ENCODE measurements at regions not wholly inside any gene's neighbourhood (a gene's known extent, or its start where the extent isn't known, plus 50 kb on each side); places are given as distances from the start of the nearest gene placed in this dataset.

DNA sequence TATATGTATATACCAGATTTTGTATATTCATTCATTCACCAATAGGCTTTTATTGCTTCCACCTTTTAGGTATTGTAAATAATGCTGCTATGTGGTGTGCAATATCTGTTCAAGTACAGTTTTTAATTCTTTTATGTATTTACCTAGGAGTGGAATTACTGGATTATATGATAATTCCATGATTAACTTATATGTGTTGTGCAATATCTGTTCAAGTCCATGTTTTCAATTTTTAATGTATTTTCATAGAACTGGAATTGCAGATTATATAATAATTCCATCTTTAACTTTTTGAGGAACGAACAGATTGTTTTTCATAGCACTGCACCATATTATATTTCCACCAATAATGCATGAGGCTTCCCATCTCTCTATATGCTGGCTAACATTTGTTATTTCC is 50.6 kb upstream of the L3MBTL4 start:
- no peak for FAIRE-seq

DNA sequence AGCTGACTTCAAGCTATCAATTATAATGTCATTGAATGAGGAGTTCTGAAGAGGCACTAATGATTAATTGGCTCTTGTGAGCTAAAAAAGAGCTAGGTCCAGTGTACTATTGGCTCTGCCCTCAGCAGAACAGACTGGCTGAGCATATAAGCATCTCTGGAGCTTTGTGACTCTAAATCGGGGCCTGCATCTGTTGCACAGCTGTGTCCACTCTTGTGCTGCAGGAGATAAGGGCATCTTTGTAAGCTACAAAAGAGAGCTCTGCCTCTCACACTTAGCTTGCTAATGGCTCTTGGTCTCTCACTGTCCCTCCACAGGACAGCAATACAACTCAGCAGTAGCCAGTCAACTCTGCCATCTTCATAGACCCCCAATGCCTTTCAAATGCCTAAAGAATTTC is 61.5 kb upstream of the L3MBTL4 start:
- FAIRE-seq, result no peak

GRCh38 chr18:6476880-6477279 is 62.2 kb upstream of the L3MBTL4 start:
- FAIRE-seq, result no peak

- FAIRE-seq, result no peak
Observed at GRCh38 chr18:6478121-6478520, 63.4 kb upstream of the L3MBTL4 start.

- no peak for FAIRE-seq
Observed at GRCh38 chr18:6479699-6480098, 65.0 kb upstream of the L3MBTL4 start.

DNA sequence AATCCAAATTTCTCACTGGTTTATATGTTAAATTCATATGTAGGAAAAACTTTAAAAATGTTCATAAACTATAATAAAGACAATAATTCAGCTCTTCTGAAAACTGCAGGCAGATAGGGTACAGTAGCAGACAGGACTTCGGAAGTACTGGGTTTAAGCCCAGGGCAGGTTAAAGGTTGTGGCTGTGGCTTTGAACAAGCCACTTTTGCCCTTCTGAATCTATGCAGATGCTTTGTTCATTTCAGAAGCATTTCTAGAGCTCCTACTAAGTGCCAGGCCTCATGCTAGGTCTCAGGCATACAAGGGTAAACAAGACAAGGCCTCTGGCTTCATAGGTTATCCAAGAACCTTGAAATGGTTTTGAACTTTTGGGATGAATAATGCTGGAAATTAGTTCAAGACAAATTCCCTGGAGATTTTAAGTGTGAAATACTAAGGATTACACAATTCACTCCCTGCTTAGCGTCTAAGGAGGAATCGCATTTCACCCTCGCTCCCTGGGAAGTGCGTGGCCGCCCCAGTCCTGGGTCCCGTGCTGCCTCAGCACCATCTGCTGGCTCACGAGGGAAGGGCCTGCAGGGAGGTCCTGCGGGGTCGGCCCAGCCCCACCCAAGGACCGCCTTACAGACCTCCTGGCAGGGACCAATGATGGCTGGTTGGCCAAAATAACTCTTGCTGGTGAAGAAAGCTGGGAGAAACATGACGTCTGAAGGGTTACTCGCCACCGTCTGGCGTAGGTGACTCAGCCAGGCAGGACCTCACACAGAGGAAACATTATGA is 67.7 kb upstream of the L3MBTL4 start:
- peak; percentile 59 for FAIRE-seq

- FAIRE-seq, result no peak
Observed at GRCh38 chr18:6484659-6485058, 69.9 kb upstream of the L3MBTL4 start.

DNA sequence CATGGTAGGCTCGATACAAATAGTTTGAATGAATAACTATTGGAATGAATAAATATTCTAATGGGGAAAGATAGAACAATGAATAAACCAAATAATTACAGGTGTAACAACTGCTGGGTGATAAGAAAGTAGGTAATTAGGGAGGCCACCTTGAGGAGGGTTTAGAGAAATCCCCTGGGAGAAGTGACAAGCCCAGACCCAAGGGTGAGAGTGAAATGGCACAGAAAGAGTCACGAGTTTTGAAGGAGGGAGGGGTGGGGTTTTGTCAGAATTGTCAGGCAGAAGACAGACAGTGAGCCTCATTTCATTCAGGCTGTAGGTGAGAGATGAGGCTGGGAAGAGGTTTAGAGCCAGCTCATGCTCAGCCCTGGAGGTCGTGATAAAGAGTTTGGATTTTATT is 71.6 kb upstream of the L3MBTL4 start:
- no peak for FAIRE-seq

DNA sequence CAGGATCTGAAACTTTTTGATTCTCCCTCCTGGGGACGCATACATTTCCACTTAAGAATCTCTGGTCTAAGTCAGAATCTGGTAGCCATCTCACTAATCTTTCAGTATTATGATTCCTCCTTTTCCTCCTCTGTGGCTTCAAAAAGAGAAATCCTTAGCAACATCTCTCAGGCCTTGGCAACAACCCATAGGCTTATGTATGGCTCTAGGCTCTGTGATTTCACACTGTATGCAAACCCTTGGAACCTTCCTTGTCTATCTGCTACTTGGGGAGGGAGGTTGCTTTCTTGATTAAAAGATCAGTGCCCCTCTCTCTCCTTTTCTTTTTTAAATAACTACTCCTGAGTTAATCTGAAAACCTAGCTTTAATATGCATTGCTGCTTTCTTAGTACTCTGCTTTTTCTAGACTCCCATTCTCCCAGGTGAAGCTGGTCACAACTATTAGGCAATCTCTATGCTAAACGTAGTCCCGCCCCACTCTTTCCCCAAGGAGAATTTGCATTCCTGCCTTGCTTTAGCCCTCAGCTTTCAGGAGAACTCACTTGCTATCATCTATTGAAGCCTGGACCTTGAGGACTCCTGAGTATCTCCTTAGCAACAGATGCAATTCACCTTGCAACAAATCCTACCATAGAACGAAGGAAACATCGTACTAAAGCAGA is 72.2 kb upstream of the L3MBTL4 start:
- no peak for FAIRE-seq

GRCh38 chr18:6487968-6488367 is 73.3 kb upstream of the L3MBTL4 start:
- FAIRE-seq, result no peak

GRCh38 chr18:6488956-6489355 is 74.2 kb upstream of the L3MBTL4 start:
- FAIRE-seq, result no peak

GRCh38 chr18:6489977-6490376 is 75.3 kb upstream of the L3MBTL4 start:
- FAIRE-seq, result no peak

DNA sequence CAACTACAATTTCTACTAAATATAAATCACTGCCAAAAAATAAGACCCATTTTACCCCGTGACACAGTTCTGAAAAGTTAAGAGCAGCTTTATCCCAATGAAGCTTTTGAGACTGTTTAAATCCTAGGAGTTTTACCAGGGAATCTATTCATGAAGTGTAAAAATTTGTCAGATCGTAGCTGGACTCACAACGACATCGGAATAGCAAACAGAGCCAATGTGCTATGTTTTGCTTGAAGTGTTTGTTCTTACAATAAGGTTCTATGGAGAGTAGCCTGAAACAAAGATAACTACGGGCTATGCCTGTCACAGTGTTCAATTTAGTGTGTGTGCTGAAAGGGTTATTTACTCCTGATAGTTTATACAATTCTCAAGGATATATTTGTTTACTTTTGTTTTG is 78.5 kb upstream of the L3MBTL4 start:
- no peak for FAIRE-seq

DNA sequence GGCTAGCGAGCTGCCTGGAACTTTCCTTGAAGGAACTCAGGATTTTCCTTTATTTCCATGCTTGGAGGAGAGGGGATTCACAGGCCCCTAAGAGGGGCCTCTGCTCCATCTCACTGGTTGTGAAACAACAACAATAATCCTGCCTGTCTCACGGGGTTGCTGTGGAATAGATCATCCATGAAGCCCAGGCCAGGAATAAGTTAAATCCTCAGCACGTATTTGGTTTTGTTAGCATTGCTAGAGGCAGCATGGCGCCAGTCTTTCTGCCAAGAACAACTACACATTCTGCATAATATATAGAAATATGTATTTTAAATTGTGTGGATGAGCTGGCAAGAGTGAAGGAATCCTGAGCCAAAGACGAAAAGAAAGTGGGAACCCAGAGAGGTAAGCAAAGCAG is 80.8 kb upstream of the L3MBTL4 start:
- FAIRE-seq, result no peak

DNA sequence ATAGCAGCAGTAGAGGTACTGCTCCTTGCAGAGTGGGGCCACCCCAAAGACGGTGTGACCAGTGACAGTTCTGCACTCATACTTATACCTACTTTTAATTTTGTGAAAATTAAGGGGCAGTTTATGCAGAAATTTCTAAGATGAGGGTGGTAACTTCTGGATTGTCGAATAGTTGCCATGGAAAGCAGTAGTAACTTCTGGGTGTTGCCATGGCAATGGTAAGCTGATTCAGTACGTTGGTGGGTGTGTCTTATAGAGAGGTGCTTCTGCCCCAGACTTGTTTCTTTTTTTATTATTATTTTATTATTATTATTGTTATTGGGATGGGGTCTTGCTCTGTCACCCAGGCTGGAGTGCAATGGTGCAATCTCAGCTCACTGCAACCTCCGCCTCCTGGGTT is 82.8 kb upstream of the L3MBTL4 start:
- FAIRE-seq, result no peak

DNA sequence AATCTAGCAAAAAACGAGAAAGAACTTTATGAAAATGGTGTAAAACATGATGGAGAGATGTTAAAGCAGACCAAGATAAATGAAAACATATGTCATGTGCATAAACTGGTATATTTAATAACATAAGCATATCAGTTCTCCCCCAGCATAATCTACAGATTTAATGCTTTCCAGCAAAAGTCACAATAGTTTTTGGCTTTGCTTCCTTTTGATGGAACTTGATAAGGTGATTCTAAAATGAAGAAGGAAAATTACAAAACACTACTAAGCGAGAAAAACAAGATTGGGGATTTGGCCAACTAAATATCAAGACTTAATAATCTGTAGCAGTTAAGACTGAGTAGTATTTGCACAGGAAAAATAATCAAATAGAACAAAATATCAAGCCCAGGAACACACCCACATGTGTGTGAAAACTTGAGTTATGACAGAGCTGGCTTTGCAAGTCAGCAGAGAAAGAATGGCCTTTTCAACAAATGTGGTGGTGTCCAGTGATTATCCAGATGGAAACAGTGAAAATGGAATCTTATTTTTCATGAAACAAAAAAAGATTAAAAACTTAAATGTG is 83.7 kb upstream of the L3MBTL4 start:
- no peak for FAIRE-seq

DNA sequence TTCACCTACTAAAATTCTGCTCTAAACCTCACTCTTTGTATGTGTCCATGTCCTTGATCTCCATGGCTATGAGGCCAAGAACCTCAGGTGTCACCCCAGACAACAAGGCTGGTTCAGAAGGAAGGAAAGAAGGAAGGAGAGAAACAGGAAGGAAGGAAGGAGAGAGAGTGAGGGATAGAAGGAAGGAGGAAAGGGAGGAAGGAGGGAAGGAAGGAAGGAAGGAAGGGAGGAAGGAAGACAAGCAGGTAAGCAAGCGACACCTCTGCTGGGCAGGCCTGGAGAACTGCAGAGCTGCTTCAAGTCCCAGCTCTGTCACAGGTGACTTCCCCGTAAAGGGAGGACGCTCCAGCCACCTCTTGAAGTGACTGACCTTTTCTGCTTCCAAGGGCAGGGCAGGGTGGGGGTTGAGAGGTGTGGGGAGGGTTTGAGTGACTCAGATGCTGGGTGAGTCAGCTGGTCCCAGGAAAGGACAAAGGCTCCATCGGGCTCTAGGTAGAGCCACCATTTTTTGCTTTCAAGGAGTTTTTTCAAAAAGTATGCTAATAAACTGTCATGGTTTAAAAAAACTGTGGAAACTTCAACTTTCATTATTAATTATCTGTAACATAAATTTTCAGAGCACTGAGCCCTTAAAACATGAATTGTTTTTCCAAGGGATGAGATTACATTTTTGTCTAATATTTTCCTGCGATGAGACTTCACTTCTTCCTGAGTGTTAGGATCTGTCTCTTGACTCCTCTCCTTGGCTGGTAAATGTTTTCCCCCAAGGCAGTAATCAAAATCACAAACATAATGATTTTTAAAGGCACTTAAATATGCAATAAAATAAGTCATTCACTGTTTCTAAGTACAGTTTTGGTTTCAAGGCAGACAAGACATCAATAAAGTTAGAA is 90.1 kb upstream of the L3MBTL4 start:
- FAIRE-seq, result peak; percentile 93

DNA sequence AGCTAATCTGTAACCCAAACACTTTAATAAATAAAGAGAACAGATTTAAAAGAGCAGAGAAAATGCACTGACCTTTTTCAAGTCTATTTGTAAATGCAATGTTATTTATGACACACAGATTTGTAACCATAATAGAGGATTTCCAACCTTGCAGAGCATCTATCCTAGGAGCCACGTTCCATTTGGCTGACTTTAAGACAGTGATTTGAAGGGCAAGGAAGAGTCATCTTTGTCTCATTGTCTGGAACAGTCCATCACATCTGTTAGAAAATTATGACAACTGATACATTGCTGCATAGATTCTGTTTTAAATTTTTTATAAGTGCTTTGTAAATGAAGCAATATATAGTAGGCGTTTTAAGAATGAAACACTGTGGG is 90.8 kb upstream of the L3MBTL4 start:
- FAIRE-seq, result no peak

GRCh38 chr18:6509417-6509816 is 94.7 kb upstream of the L3MBTL4 start:
- no peak for FAIRE-seq

DNA sequence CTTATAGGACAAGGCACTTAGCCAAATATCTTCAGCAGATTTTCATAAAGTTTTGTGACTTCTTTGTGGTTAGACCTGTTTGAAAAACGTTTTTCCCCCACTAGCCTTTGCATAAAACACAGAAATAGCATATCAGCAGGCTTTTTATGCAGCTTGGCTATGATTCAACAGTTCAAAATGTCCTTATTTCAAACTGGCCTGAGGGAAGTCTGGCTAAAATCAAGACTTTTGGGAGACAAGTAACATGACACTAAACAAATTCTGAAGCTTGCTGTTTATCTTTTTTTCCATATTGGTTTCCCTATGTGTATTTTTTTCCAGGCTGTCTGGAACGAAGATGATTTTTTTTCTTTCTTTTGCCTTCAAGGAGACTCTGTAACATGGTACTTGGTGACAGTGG is 95.1 kb upstream of the L3MBTL4 start:
- FAIRE-seq, result peak; percentile 96

GRCh38 chr18:6520901-6521300 is 106.2 kb upstream of the L3MBTL4 start:
- no peak for FAIRE-seq

GRCh38 chr18:6521803-6522418 is 107.2 kb upstream of the L3MBTL4 start:
- no peak for FAIRE-seq

DNA sequence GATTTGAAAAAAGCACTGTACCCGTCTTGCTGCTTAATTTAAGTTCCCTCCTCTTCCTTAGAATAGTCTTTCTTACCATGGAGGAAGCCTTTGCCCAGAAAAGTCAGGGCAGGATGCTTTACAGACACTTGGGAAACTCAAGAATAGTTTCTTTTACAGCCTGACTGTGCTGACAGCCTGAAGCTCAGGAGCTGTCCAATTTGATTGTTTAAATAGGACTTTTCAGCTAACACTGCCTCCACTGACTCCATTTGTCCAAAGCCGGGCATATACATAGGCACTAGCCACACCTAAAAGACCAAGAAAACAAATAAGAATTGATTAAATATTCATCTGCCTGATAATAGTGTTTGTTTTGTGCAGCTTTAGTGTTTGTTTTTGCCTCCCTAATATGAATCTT is 110.9 kb upstream of the L3MBTL4 start:
- FAIRE-seq, result no peak

All from endometrium (tissue), 2 donors.